HCT116 (cell line): ENCODE measurements at regions not wholly inside any gene's neighbourhood (a gene's known extent, or its start where the extent isn't known, plus 50 kb on each side); places are given as distances from the start of the nearest gene placed in this dataset.

Experiments
- ATAC-seq: fragments of 200-7000 bp; cut with Tn5 transposase; 2 replicates; pipeline ENCODE4 v1.9.1; 2020; ENCODE audit warnings: mild to moderate bottlenecking, moderate library complexity
- BruUV-seq: library from RNA; stranded (reverse); fragments of 400-500 nt; replicated peaks from 2 replicates; lab custom pipeline; 2021; lab: Mats Ljungman, UMichigan
- CTCF ChIA-PET: fragments of 300-600 bp; sonication (Branson Sonifier 250); formaldehyde crosslinking; loops from one replicate; lab custom pipeline; 2021; ENCODE audit warnings: antibody characterized with exemption; lab: Charles Lee
- POLR2A ChIA-PET: fragments of 300-600, 350-600 bp; sonication (Branson Sonifier 250); formaldehyde crosslinking; loops from one replicate; lab custom pipeline; 2021; ENCODE audit warnings: antibody characterized with exemption; lab: Charles Lee
- RAD21 ChIA-PET, 2 experiments: fragments of 300-600 bp; sonication (Branson Sonifier 250); formaldehyde crosslinking; loops; one replicate each; lab custom pipeline; 2023; ENCODE audit warnings: low total read pairs in 2 of 2; ENCODE audit not compliant: uncharacterized antibody in 2 of 2, unreplicated experiment in 2 of 2, low non-redundant PET in 1 of 2; lab: Charles Lee
- DNase-seq: peaks from one replicate; pipeline ENCODE4 v3.0.0-alpha.2; 2010; ENCODE audit warnings: low read depth, low spot score
- H2AFZ ChIP-seq: fragments of 200-600 bp; shearing (Covaris generic), sonication (generic); 2 replicates; pipeline ENCODE4 v1.6.1; 2017; ENCODE audit warnings: low read depth, mixed run types, mixed read lengths, antibody characterized with exemption, low read length; ENCODE audit not compliant: poor library complexity, severe bottlenecking
- H3K27ac ChIP-seq: 2 replicates; pipeline ENCODE4 v1.5.1; 2012; ENCODE audit warnings: low read depth, low read length
- H3K27me3 ChIP-seq: fragments of 200-600 bp; sonication (generic); 2 replicates; pipeline ENCODE4 v1.6.1; 2016; ENCODE audit warnings: mixed run types, low read length, mixed read lengths; ENCODE audit not compliant: insufficient read depth
- H3K36me3 ChIP-seq, 2 experiments: fragments of 200-500 bp in 1 of 2; fragments of 200-600 bp in 1 of 2; sonication (Bioruptor generic) in 1 of 2; sonication (generic) in 1 of 2; 2 replicates each; pipeline versions ENCODE4 v1.5.1 to v1.6.1; 2014 to 2016; ENCODE audit warnings: low read length in 2 of 2, inconsistent platforms in 1 of 2, mixed read lengths in 1 of 2, mixed run types in 1 of 2; ENCODE audit not compliant: insufficient read depth in 2 of 2, control insufficient read depth in 1 of 2
- H3K4me1 ChIP-seq, 2 experiments: fragments of 200-600 bp in 1 of 2; sonication (generic) in 1 of 2; 2 replicates each; pipeline versions ENCODE4 v1.5.1 to v1.6.1; 2012 to 2017; ENCODE audit warnings: low read length in 2 of 2, inconsistent platforms in 1 of 2, mild to moderate bottlenecking in 1 of 2, mixed read lengths in 1 of 2, mixed run types in 1 of 2, moderate library complexity in 1 of 2; ENCODE audit not compliant: insufficient read depth in 2 of 2, control insufficient read depth in 1 of 2
- H3K4me2 ChIP-seq: fragments of 200-600 bp; sonication (generic); 2 replicates; pipeline ENCODE4 v1.6.1; 2017; ENCODE audit warnings: mixed run types, low read length, mixed read lengths
- H3K4me3 ChIP-seq, 2 experiments: fragments of 200-600 bp in 1 of 2; sonication (generic) in 1 of 2; replicated peaks in 1 of 2; 2 replicates each; pipeline ENCODE4 v1.5.1; 2011 to 2016; ENCODE audit warnings: low read length in 2 of 2, control low read depth in 1 of 2, low read depth in 1 of 2, mild to moderate bottlenecking in 1 of 2, mixed read lengths in 1 of 2, mixed run types in 1 of 2
- H3K79me2 ChIP-seq: fragments of 200-600 bp; sonication (generic); 2 replicates; pipeline ENCODE4 v1.6.1; 2017; ENCODE audit warnings: mild to moderate bottlenecking, mixed run types, low read length, moderate library complexity, mixed read lengths; ENCODE audit not compliant: insufficient read depth
- H3K9ac ChIP-seq: fragments of 200-600 bp; sonication (generic); 2 replicates; pipeline ENCODE4 v1.6.1; 2016; ENCODE audit warnings: low read length, mixed read lengths
- H3K9me2 ChIP-seq: fragments of 200-600 bp; sonication (generic), shearing (Covaris generic); 2 replicates; pipeline ENCODE4 v1.6.1; 2017; ENCODE audit warnings: mixed run types, mild to moderate bottlenecking, moderate library complexity; ENCODE audit not compliant: insufficient read depth
- H3K9me3 ChIP-seq, 2 experiments: fragments of 200-500 bp in 1 of 2; fragments of 200-600 bp in 1 of 2; sonication (Bioruptor generic) in 1 of 2; sonication (generic) in 1 of 2; 2 replicates each; pipeline ENCODE4 v1.6.1; 2014 to 2017; ENCODE audit warnings: low read length in 2 of 2, mixed read lengths in 2 of 2, inconsistent platforms in 1 of 2, low read depth in 1 of 2, mild to moderate bottlenecking in 1 of 2, mixed run types in 1 of 2, moderate library complexity in 1 of 2; ENCODE audit not compliant: control insufficient read depth in 1 of 2, insufficient read depth in 1 of 2
- H4K20me1 ChIP-seq: fragments of 200-600 bp; sonication (generic), shearing (Covaris generic); 2 replicates; pipeline ENCODE4 v1.6.1; 2017; ENCODE audit warnings: mixed run types, mild to moderate bottlenecking, moderate library complexity; ENCODE audit not compliant: insufficient read depth
- CBX3 ChIP-seq: IDR thresholded peaks from 2 replicates; pipeline ENCODE4 v1.6.1; 2012; ENCODE audit warnings: low read depth
- CEBPB ChIP-seq: IDR thresholded peaks from 2 replicates; pipeline ENCODE4 v1.6.1; 2012; ENCODE audit warnings: low read depth
- EGR1 ChIP-seq: IDR thresholded peaks from 2 replicates; pipeline ENCODE4 v1.6.1; 2012; ENCODE audit warnings: low read depth
- POLR2A ChIP-seq: IDR thresholded peaks from 2 replicates; pipeline ENCODE4 v1.7.0; 2011; ENCODE audit warnings: borderline replicate concordance; ENCODE audit not compliant: insufficient read depth, insufficient read length; ENCODE audit errors: extremely low read depth
- POLR2AphosphoS5 ChIP-seq: IDR thresholded peaks from 2 replicates; pipeline ENCODE4 v1.6.1; 2011; ENCODE audit warnings: mild to moderate bottlenecking, low read depth, low read length, moderate library complexity
- RAD21 ChIP-seq: IDR thresholded peaks from 2 replicates; pipeline ENCODE4 v1.6.1; 2012; ENCODE audit warnings: low read depth, mild to moderate bottlenecking
- SIN3A ChIP-seq: IDR thresholded peaks from 2 replicates; pipeline ENCODE4 v1.6.1; 2012; ENCODE audit warnings: low read depth
- SP1 ChIP-seq: IDR thresholded peaks from 2 replicates; pipeline ENCODE4 v1.6.1; 2012; ENCODE audit warnings: low read depth
- SRF ChIP-seq: IDR thresholded peaks from 2 replicates; pipeline ENCODE4 v1.6.1; 2012; ENCODE audit warnings: low read depth
- TCF7L2 ChIP-seq: IDR thresholded peaks from 2 replicates; pipeline ENCODE4 v1.7.0; 2011; ENCODE audit warnings: borderline replicate concordance, inconsistent platforms; ENCODE audit not compliant: insufficient read depth, insufficient read length; ENCODE audit errors: extremely low read depth
- ZFX ChIP-seq: fragments of 450-650 bp; IDR thresholded peaks from 2 replicates; pipeline ENCODE4 v1.6.1; 2017
- intact Hi-C: fragments of 100-400 bp; cut with micrococcal nuclease; formaldehyde crosslinking; loops from 2 replicates; pipeline ENCODE4 v1.10.0; 2022
- TF ChIP-seq, protein P1 (sequence below): IDR thresholded peaks from 2 replicates; pipeline ENCODE4 v1.6.1; 2012
- TF ChIP-seq, protein P2 (sequence below), 3 experiments: fragments of 200-600 bp in 1 of 3; sonication (generic) in 1 of 3; IDR thresholded peaks in 2 of 3; conservative IDR thresholded peaks in 1 of 3; 2 replicates each; pipeline ENCODE4 v1.5.1; 2012 to 2017; ENCODE audit warnings: low read depth in 2 of 3, low read length in 2 of 3, antibody characterized with exemption in 1 of 3, borderline replicate concordance in 1 of 3, control low read depth in 1 of 3, mild to moderate bottlenecking in 1 of 3, mixed read lengths in 1 of 3, mixed run types in 1 of 3, moderate library complexity in 1 of 3; ENCODE audit not compliant: insufficient read depth in 1 of 3

DNA sequence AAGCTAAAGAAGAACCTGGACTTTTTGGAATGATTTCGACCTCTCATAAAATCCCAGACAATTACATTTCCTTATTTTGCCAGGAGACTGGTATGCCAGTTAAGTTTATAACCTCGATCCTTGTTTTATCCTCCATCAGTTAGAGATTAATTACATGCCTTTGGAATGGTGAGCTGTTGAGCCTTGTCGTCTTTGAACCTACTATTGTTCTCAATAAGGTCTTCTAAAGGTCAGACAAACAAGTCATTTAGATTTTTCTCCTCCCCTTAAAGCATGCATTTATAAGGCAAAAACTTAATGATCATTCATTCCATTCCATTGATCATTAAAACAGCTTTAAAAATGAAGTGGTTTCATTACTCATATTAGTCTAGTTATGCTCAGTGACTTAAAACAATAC, 304.9 kb downstream of the DOCK8 start:
- DNase-seq: no peak
- RAD21 ChIA-PET: no interaction called here

DNA sequence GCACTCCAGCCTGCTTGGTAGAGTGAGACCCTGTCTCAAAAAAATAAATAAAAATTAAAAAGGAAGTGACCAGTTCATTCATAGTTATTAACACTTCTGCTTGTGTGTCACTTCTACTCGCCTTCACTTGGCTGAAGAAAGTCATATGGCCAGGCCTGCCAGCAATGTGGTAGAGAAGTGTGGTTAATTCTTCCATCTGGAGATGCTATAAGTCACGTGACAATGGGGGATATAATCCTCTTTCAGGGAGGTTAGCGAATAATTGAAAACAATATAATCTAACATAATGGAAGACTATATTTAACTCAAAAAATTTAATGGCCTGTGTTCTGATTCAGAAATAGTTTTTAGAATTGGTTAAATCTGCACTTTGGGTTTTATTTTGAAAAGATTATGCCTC, 305.6 kb downstream of the DOCK8 start:
- TF ChIP-seq POLR2AphosphoS5 (no peak), CBX3 (no peak), POLR2A (no peak), ZFX (no peak), SRF (no peak), CEBPB (no peak), RAD21 (no peak), SP1 (no peak)
- TF ChIP-seq, protein P1, sequence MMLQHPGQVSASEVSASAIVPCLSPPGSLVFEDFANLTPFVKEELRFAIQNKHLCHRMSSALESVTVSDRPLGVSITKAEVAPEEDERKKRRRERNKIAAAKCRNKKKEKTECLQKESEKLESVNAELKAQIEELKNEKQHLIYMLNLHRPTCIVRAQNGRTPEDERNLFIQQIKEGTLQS: no peak
- Histone ChIP-seq H3K27me3 (no peaks in the 10 kb centered on the region), H3K36me3 (0 out of 4 replicates have a peak, but pooled peaks cover 0 to 5% of the 10 kb centered on the region in 2 experiments), H4K20me1 (no peaks in the 10 kb centered on the region), H3K9me2 (no peaks in the 10 kb centered on the region), H3K4me3 (no peak overlapping the region), H3K79me2 (peaks cover 52% of the 10 kb centered on the region), H3K27ac (no peak overlapping the region), H3K4me2 (no peak overlapping the region), H3K4me1 (no peaks in the 10 kb centered on the region), H2AFZ (no peak overlapping the region), H3K9me3 (no peaks in the 10 kb centered on the region), H3K9ac (no peak overlapping the region)
- CTCF ChIA-PET: no interaction called here
- POLR2A ChIA-PET: no interaction called here
- ATAC-seq (no peak), DNase-seq (no peak)
- no TSS peak for BruUV-seq
- intact Hi-C loops: loop anchor here (10.0 kb wide), 1 partner anchor 56 kb away; no protein-coding TSS in a partner anchor
- RAD21 ChIA-PET: no interaction called here

More for the DNA sequence above, 304.9 kb downstream of the DOCK8 start:
- Histone ChIP-seq H3K4me3 (no peak overlapping the region), H3K9ac (no peak overlapping the region), H3K9me3 (no peaks in the 10 kb centered on the region), H3K79me2 (peaks cover 56% of the 10 kb centered on the region), H3K4me2 (no peak overlapping the region), H3K27me3 (no peaks in the 10 kb centered on the region), H3K36me3 (0 out of 4 replicates have a peak, but pooled peaks cover 0 to 5% of the 10 kb centered on the region in 2 experiments), H3K9me2 (no peaks in the 10 kb centered on the region), H3K4me1 (no peaks in the 10 kb centered on the region), H4K20me1 (no peaks in the 10 kb centered on the region), H3K27ac (no peak overlapping the region), H2AFZ (no peak overlapping the region)
- POLR2A ChIA-PET: no interaction called here
- intact Hi-C loops: no loop called here
- TF ChIP-seq SIN3A (no peak), TCF7L2 (no peak), POLR2A (no peak), EGR1 (no peak)
- TF ChIP-seq, protein P2, sequence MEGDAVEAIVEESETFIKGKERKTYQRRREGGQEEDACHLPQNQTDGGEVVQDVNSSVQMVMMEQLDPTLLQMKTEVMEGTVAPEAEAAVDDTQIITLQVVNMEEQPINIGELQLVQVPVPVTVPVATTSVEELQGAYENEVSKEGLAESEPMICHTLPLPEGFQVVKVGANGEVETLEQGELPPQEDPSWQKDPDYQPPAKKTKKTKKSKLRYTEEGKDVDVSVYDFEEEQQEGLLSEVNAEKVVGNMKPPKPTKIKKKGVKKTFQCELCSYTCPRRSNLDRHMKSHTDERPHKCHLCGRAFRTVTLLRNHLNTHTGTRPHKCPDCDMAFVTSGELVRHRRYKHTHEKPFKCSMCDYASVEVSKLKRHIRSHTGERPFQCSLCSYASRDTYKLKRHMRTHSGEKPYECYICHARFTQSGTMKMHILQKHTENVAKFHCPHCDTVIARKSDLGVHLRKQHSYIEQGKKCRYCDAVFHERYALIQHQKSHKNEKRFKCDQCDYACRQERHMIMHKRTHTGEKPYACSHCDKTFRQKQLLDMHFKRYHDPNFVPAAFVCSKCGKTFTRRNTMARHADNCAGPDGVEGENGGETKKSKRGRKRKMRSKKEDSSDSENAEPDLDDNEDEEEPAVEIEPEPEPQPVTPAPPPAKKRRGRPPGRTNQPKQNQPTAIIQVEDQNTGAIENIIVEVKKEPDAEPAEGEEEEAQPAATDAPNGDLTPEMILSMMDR (IDR thresholded peaks at IDR 0.05 in 2 of 3, conservative IDR thresholded peaks at IDR 0.05 in 1 of 3; ENCODE audit: borderline replicate concordance in 1 of 3, insufficient read depth in 1 of 3, low read depth in 2 of 3, low read length in 2 of 3): no peak
- no TSS peak for BruUV-seq
- CTCF ChIA-PET: no interaction called here
- no peak for ATAC-seq
